GM21423 (cell line): ENCODE measurements at regions not wholly inside any gene's neighbourhood (a gene's known extent, or its start where the extent isn't known, plus 50 kb on each side); places are given as distances from the start of the nearest gene placed in this dataset.

Experiments used
- ATAC-seq: cut with Tn5 transposase; IDR thresholded peaks from one replicate; pipeline ENCODE4 v1.9.1; 2021; ENCODE audit warnings: mild to moderate bottlenecking, moderate library complexity; ENCODE audit not compliant: unreplicated experiment

DNA sequence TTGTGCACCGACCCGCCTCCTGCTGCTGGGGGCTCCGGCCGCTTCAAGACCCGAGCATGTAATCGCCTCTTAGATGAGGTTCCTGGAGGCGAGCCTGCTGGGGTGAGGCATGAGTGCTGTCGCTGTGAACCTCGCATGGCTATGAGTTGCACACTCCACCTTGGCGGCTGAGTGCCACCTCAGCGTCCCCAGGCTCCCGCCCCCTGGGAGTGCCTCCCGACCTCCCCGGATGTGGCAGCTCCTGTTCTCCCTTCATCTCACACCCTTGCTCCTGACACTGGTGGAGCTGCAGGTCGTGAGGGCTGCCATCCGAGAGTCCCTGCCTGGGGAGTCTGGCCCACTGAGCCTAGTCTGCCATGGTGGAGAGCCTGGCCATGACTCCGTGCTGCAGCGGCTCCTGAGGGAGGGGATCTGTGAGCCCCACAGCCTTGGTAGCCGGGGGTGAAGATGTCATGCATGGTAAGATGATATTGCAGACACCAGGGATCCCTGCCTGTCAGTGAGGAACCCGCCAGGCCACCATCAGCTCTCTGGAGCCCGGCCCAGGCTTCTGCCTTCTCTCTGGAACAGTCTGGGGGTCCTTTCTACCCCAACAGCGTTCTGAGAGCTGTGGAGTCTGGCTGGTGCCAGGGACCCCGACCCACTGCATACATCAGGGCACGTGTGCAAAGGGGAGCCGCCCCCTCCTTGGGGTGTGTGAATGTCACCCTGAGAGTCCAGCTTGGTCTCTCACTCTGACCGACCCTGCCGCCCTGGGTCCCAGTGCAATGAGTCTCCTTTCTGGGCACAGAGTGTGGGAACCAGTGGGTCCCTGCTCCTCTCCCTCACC lies 61.6 kb upstream of the HS6ST1 start:
- ATAC-seq: no peak

DNA sequence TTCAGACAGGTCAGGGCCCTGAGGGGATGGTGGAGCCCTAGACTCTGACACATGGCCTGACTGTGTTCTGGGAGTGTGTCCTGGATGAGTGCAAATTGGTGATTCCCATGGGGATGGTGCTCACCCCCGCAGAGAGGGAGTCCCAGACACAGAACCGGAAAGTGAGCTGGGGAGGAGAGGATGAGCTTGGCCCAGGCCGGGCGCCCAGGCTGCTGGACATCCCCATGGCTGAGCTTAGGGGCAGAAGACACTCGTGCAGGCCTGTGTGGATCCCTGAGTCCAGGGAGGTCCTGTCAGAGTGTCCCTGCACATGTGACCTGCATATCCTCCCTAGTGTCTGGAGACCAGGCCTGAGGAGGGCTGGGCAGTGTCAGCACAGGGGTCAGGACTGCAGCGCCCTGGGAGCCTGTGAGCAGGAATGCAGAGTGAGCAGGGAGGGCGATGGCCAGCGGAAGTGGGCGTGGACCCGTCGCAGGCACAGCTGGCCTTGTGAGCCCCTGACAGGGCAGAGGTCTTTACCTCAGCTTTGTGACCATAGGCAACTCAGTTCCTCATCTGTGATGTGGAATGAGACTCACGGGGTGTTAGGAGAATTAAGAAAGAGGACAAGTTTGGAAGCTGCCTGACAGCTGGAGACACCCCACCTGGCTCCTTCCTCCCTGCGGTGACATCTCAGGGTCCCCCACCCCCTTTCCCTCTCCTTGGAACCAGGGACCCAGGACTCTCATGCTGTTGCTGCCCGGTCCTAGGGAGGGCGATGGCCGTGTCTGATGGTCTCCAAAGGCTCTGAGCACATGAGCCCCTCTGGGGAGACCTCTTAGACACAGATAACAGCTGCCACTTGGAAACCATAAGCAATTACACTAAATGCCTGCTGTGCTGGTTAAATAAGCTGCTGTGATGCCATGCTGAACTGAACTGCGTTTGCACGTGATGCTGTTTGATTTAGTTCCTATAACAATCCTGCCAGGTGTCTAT lies 62.6 kb upstream of the HS6ST1 start:
- ATAC-seq: no peak

DNA sequence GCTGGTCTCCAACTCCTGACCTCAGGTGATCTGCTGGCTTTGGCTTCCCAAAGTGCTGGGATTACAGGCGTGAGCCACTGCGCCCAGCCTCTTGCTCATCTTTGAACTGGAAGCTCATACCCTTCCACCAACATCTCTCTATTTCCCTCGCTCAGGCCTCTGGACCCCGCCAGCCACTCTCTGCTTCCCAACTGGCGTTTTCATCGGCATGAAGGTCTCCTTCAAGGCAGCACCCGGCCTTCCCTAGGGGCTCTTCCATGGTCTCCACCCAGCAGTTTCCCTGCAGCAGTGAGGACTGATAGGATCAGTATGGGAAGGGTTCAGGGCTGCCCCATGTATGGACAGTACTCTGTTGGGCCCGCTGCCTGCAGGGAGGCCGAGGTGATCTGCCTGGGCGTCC lies 65.8 kb upstream of the HS6ST1 start:
- no peak for ATAC-seq

DNA sequence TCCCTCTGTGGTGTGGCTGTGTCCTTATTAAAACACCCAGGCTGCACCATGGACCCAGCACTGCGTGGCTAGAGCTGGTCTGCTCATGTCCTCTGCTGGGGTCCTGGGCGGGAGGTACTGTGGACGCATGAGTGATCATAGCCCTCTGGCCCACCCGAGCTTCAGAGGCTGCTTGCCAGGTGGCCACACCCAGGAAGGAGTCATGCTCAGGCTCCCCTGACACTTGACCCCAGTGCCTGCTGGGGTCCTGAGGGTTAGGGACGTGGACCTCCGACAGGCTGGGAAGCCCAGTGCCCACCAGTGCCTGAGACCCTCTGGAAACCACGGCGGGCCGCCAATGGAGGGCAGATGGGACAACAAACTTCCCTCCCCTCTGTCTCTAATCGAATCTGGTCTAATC lies 66.3 kb upstream of the HS6ST1 start:
- ATAC-seq: no peak

DNA sequence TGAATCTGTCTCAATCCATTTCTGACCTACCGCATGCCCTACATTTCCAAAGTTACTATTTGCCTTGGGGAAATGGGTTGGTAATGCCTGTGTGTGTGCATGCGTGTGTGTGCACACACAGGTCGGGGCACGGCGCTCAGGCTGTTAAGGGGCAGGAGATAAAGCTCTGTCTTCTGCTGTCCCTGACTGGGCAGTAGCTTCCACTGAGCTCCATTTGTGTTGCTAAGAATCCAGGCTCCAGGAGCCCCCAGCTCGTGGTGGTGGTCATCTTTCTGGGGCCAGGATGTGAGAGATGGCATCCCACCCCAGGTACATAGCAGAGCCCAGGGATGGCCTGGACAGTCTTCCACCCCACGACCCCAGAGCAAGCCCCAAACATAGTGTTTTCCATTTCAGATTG lies 66.7 kb upstream of the HS6ST1 start:
- ATAC-seq: no peak

DNA sequence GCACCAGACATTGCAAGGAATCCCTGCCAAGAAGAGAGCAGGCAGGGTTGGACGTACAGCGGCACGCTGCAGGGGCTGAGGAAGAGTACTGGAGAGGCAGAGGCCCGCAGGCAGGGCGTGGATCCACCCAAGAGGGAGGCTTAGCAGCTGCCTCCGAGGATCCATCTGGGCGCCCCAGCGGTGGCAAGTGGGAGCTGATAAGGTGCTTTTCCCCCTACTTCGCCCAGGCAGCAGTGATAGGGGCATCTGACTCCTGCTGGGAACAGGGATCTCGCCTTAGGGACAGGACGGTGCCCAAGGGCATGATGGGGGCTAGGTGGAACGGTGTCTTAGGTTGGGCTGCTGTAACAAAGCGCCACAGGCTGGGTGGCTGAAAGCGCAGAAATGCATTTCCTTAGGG lies 67.4 kb upstream of the HS6ST1 start:
- no peak for ATAC-seq

DNA sequence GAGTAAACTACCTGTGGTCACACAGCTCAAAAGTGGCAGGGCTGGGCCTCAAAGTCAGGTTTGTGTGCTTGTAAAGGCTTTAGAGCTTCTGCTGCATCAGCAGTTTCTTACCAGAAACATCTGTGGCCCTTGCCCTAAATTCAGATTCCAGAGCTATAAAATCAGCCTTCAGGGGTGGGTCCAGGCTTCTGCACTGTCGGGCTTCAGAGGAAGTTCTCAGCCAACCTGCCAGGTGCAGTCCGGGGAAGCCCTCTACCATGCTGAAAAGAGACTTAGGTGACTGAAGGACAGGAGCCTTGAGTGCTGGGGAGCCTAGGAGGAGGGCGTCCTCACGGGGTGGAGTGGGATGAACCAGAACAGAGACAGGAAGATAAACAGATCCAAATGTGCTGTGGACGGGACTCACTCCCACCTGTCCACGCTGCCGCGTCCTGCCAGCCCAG lies 69.9 kb upstream of the HS6ST1 start:
- ATAC-seq: no peak

DNA sequence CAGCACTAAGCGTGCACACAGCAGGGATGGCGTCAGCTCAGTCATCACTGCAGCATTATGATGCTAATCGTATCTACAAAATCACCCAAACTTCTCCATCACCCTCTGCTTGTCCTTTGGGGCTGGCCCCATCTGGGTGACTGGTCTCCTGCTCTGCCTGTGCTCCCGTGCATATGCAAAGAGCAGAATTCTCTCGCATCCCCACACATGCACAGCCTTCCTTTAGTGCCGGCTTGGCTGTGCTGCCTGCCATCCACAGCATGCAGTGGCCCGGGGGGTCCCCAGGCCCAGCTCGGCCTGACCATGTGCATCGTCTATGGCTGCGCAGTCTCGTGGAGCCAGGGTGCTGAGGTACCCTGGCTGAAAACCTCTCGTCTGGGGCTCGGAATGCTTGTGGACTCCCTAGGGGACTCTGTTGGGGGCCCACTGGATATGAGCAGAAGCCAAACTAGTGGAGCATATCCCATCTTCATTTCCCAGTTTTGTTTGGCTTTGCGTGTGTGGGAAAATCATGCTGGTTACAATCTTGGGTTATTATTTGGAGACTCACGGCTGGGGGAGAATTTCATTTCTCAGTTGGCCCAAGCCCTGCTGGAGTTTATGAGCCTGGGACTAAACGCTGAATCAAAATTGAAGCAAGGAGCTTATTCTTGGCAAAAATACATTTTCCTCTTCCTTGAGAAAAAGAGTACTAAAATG lies 70.9 kb upstream of the HS6ST1 start:
- ATAC-seq: no peak

DNA sequence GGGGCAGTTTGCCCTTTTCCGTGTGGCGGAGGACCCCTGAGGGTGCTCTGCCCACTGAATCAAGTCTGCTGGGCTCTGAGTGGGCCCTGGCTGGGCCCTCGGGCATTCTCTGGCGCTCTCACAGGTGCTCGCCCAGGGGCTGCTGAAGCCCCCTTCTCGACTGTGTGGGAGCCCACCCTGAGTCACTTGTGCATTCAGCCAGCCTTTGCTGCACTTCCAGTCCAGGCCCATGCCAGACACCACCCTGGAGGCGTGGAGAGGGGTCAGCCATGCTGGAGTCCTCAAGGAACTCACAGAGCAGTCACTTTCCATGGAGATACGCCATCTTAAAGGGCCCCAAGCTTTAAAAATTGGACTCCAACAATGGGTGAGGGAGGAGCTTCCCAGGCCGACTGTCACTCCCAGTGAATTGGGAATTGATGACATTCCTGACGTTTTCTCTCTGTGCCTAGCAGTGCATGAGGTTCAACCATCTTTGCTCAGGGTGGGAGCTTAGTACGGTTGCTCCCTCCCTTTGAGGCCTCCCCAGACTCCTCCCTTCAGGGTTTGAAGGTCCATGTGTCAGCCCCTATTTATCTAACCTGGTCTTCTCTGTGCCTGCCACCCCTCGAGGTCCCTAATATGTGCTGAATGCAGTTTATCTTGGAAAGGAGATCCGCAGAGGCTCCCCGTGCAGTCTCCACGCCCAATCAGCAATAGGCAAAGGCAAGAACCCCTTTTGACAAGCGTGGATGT lies 71.8 kb upstream of the HS6ST1 start:
- ATAC-seq: no peak

DNA sequence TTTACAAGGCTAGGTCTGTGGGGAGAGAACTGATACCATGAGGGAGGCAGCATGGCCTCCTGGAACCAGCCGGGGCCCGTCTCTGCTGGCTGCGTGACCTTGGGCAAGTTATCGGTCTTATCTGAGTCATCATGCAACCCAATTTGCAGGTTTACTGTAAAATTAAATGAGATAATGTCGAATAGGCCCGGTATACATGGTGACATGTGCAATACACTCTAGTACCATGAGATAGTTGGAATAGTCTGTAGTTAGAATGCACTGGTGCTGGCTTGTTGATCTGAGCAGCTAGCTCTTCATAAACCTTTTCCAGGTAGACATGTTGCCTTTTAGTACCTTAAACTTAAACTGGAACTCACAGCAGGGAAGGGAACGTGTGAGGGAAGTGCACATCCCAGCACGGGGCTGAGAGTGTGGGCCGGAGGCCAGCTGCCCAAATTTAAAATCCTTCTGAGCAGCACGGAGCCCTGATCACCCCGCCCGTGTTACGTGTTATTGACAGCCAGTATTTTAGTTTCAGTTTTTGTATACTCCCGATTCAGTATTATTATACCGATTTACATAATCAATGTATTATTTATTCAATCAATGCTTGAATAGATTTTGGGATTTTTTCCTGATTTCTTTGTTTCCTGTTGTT lies 72.4 kb upstream of the HS6ST1 start:
- ATAC-seq: no peak

DNA sequence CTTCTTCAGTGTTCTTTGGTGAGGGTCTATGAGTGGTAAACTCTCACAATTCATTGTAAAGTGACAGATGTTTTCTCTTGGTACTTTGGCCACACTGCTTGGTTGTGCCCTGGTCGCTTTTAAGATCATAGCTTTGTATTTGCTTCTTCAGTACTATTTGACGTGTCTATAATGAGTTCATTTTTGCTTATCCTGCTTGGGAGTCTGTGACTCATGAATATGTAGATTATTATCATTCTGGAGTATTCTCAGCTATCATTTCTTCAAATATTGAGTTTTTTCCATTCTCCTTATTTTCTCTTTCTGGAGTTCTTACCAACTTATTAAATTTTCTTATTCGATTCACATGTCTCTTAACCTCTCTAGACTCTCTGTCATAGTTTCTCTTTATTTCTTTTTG lies 73.0 kb upstream of the HS6ST1 start:
- no peak for ATAC-seq

DNA sequence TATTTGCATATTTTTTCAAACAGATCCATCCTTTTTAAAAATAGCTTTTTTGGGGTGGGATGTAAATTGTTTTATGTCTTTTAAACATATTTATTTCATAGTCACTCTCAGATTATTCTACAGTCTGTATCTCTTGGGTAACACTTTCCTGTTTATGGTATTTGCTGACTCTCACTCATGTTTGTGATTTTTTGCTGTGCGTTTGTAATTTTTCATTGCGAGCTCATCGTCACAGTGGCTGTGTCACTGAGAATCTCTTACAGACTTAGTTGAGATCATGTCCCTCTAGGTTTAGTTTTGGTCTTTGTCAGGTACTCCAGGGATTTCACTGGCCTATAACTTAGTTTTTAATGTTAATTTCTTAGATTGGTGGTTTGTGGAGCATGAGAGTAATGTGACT lies 73.5 kb upstream of the HS6ST1 start:
- ATAC-seq: no peak

DNA sequence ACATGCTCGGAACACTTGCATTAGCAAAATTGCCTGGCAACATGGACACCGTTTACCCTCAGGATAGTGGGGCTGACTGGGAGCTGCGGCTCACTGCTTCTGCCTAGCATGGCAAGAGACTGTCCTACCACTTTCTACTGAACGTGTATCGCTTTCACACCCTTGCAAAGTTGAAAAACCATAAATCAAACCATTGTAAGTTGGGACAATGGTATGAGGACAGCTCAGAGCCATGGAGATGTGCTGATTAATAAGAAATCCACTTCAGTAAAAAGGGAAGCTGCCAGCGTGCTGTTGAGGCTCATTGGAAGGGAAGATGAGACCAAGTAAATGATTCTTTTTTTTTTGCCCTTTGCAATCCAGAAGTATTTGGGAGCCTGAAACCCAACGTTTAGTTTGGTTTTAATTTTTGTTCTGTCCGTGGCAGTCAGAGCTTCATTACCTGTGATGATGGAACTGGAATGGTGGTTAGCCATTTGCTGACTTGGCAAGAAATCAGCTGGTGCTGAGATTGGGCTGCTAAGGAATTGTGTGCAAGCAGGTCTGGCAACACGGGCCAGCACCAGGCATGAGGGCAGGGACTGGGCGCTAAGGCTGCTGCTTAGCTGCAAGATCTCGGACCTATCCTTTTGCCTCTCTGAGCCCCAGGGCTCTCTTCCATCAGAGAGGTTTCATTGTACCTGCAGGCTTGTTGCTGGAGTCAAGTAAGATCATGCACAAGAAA lies 75.5 kb upstream of the HS6ST1 start:
- ATAC-seq: no peak

DNA sequence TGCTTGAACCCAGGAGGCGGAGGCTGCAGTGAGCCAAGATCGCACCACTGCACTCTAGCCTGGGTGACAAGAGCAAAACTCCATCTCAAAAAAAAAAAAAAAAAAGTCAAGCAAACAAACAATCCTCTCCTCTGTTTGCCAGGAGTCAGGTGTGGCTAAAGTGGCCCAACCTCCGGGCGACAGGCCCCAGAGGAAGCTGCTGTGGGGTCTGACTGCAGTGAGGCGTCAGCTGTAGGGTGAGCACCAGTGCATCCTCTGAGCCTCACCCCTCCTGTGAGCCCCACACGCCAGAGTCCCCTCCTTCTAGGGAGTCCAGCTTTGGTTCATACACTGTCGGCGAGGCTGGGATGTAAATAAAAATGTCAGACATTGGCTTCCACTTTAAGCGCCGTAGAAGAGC lies 76.5 kb upstream of the HS6ST1 start:
- ATAC-seq: no peak

DNA sequence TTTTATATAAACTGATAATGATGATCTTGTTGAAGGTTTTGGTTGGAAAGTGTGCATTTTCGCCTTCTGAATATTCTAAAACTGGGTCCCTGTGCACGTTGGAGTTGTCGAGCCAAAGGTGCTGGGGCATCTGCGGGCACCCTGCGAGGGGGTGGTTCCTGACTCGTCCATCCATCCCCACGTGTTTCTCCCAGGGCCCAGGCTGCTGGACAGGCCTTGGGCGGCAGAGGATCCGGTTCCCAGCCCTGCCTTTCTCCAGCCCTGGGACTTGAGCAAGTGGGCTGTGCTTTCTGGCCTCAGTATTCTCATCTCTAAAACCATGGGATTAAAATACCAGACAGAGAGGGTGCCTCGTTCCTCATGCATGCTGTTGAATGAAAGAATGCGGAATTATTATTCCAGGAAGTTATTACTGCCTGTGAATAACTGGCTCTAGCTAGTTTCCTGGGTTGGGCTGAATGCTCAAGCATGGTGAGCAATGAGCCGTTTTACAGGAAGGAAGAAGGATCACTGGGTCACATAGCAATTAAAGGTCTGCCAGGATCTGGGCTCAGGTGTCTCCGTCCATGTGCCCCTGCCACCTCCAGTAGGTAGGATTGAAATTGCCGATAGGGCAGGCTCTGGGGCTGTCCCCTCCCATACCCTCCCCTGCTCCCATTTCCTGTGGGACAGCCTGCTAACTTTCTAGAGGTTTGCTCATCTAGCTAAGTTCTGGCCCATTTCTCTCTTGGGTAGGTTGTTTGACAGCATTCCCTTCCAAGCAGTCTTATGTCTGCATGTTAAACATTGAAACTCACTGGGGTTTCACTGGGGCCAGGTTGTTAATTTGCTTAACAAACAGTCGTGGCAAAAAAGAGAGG lies 77.2 kb upstream of the HS6ST1 start:
- no peak for ATAC-seq

DNA sequence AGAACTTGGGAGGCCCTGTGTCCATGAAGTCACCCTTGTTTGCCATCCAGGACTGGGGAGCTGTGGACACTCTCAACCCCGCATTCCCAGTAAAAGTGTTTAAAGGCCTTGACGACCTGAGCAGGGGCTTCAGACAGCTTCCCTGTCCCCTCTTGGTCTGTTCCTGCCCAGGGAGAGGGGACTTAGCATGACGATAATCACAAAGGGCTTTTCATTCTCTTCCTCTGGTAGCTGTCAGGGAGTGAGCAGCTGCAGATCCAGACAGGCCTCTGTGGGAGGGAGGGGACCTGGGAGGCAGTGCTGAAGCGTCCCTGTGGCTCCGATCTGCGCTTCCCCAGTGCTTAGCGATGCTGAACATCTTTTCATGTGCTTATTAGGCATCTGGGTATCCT lies 77.8 kb upstream of the HS6ST1 start:
- ATAC-seq: no peak

DNA sequence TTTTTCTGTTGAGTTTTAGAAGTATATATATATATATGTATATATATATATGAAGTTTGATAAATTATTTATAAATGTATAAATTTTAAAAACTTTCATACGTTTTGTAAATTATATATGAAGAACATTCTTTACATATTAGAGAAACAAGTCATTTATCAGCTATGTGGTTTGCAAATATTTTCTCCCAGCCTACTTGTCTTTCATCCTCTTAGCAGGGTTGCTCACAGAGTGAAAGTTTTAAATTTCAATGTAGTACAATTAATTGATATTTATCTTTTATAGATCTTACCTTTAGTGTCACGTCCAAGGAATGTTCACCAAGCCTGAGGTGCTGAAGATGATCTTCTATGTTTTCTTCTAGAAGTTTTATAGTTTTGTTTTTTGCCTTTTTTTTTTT lies 78.3 kb upstream of the HS6ST1 start:
- ATAC-seq: no peak

DNA sequence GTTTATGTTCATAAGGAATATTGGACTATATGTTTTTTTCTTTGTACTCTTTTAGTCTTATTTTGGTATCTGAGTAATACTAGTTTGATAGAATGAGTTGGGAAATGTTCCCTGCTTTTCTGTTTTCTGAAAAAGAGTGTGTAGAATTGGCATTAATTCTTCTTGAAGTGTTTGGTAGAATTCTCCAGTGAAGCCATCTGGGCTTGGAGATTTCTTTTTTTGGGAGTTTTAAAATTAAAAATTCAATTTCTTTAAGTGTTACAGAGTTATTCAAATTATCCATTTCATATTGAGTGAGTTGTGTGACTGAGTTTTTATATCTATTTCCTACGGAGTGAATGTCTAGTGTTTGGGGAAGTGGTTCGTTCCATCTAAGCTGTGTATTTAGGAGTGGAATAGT lies 80.6 kb upstream of the HS6ST1 start:
- ATAC-seq: no peak
